OCI-LY7 (cell line): ENCODE measurements at regions not wholly inside any gene's neighbourhood (a gene's known extent, or its start where the extent isn't known, plus 50 kb on each side); places are given as distances from the start of the nearest gene placed in this dataset.

Source experiments
- BruUV-seq: library from RNA; stranded (reverse); fragments of 400-500 nt; replicated peaks from 2 replicates; lab custom pipeline; 2021; lab: Mats Ljungman, UMichigan
- CTCF ChIA-PET: fragments of 300-600 bp; sonication (Branson Sonifier 250); formaldehyde crosslinking; loops from one replicate; lab custom pipeline; 2022; ENCODE audit warnings: antibody characterized with exemption; ENCODE audit not compliant: unreplicated experiment; lab: Charles Lee
- POLR2A ChIA-PET: fragments of 300-600 bp; sonication (Branson Sonifier 250); formaldehyde crosslinking; loops from one replicate; lab custom pipeline; 2022; ENCODE audit warnings: antibody characterized with exemption; lab: Charles Lee
- DNase-seq: peaks from one replicate; pipeline ENCODE4 v3.0.0-alpha.2; 2015; ENCODE audit warnings: low spot score
- H2AFZ ChIP-seq: fragments of 200-600 bp; sonication (generic), shearing (Covaris generic); 2 replicates; pipeline ENCODE4 v1.6.1; 2014; ENCODE audit warnings: mild to moderate bottlenecking, antibody characterized with exemption, low read length, moderate library complexity
- H3K27ac ChIP-seq: fragments of 200-600 bp; sonication (generic); 2 replicates; pipeline ENCODE4 v1.5.1; 2014; ENCODE audit warnings: mixed run types, low read depth, mild to moderate bottlenecking, moderate library complexity, low read length, inconsistent platforms; ENCODE audit not compliant: poor library complexity, severe bottlenecking
- H3K36me3 ChIP-seq: fragments of 200-600 bp; sonication (generic); 2 replicates; pipeline ENCODE4 v1.6.1; 2014; ENCODE audit warnings: mild to moderate bottlenecking, antibody characterized with exemption, low read length, moderate library complexity, mixed read lengths; ENCODE audit not compliant: insufficient read depth
- H3K4me1 ChIP-seq: fragments of 200-600 bp; sonication (generic); 2 replicates; pipeline ENCODE4 v1.5.1; 2014; ENCODE audit warnings: mild to moderate bottlenecking, low read length; ENCODE audit not compliant: insufficient read depth, poor library complexity, severe bottlenecking
- H3K4me2 ChIP-seq: fragments of 200-600 bp; sonication (generic); 2 replicates; pipeline ENCODE4 v1.6.1; 2014; ENCODE audit warnings: mild to moderate bottlenecking, low read length
- H3K4me3 ChIP-seq: fragments of 200-600 bp; sonication (generic); 2 replicates; pipeline ENCODE4 v1.5.1; 2014; ENCODE audit warnings: mild to moderate bottlenecking, low read depth, low read length; ENCODE audit not compliant: poor library complexity, severe bottlenecking
- H3K79me2 ChIP-seq: fragments of 200-600 bp; sonication (generic); 2 replicates; pipeline ENCODE4 v1.6.1; 2016; ENCODE audit warnings: low read depth, mild to moderate bottlenecking, low read length, moderate library complexity, mixed read lengths; ENCODE audit not compliant: insufficient read depth
- H3K9me2 ChIP-seq: fragments of 200-600 bp; sonication (generic); 2 replicates; pipeline ENCODE4 v1.6.1; 2016; ENCODE audit warnings: mild to moderate bottlenecking, low read length, mixed read lengths; ENCODE audit not compliant: insufficient read depth
- H3K9me3 ChIP-seq: fragments of 200-600 bp; sonication (generic); 2 replicates; pipeline ENCODE4 v1.6.1; 2014; ENCODE audit warnings: mild to moderate bottlenecking, mixed run types, low read length, mixed read lengths
- H4K20me1 ChIP-seq: fragments of 200-600 bp; sonication (generic); 2 replicates; pipeline ENCODE4 v1.6.1; 2014; ENCODE audit warnings: mild to moderate bottlenecking, antibody characterized with exemption, low read length, moderate library complexity, mixed read lengths; ENCODE audit not compliant: insufficient read depth
- EZH2phosphoT487 ChIP-seq: fragments of 200-600 bp; sonication (generic); IDR thresholded peaks from 2 replicates; pipeline ENCODE4 v1.6.1; 2018; ENCODE audit warnings: low read depth, borderline replicate concordance, mild to moderate bottlenecking, mixed run types, antibody characterized with exemption, low read length, moderate library complexity, mixed read lengths
- intact Hi-C: fragments of 100-400 bp; cut with micrococcal nuclease; formaldehyde crosslinking; loops from one replicate; pipeline ENCODE4 v1.10.0; 2022; ENCODE audit not compliant: unreplicated experiment
- TF ChIP-seq, protein P1 (sequence below): fragments of 200-600 bp; sonication (generic); conservative IDR thresholded peaks from 2 replicates; pipeline ENCODE4 v1.5.1; 2014; ENCODE audit warnings: mild to moderate bottlenecking, antibody characterized with exemption, low read length, moderate library complexity, mixed read lengths

DNA sequence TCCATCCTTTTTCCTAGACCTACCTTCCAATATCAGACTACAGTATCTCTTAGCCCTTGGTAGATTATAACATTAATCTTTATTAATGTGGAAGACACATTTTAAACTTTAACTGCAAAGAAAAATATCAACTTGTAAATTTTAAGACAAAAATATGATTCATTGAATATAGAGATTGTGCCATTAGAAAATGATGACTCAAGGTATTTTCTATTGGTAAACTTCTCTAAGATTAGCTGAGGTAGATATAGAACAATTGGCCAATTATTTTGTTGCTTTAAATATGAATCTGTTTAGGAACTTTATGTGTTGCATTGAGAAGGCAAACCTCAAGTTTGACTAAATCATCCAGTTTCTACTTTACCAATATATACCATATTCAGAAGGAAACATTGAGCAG, 604.7 kb downstream of the CBLN2 start:
- intact Hi-C loops = no loop called here
- no TSS peak for BruUV-seq
- H2AFZ ChIP-seq = no peak overlapping the region
- ChIA-PET POLR2A (no interaction called here), CTCF (no interaction called here)
- TF ChIP-seq, protein P1, sequence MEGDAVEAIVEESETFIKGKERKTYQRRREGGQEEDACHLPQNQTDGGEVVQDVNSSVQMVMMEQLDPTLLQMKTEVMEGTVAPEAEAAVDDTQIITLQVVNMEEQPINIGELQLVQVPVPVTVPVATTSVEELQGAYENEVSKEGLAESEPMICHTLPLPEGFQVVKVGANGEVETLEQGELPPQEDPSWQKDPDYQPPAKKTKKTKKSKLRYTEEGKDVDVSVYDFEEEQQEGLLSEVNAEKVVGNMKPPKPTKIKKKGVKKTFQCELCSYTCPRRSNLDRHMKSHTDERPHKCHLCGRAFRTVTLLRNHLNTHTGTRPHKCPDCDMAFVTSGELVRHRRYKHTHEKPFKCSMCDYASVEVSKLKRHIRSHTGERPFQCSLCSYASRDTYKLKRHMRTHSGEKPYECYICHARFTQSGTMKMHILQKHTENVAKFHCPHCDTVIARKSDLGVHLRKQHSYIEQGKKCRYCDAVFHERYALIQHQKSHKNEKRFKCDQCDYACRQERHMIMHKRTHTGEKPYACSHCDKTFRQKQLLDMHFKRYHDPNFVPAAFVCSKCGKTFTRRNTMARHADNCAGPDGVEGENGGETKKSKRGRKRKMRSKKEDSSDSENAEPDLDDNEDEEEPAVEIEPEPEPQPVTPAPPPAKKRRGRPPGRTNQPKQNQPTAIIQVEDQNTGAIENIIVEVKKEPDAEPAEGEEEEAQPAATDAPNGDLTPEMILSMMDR = no peak
- TF ChIP-seq EZH2phosphoT487 = no peak
- H3K79me2 ChIP-seq = no peaks in the 10 kb centered on the region
- H3K9me2 ChIP-seq = no peaks in the 10 kb centered on the region
- no peak for DNase-seq
- H3K9me3 ChIP-seq = no peaks in the 10 kb centered on the region
- no peak overlapping the region for H3K27ac ChIP-seq
- H3K4me1 ChIP-seq = no peaks in the 10 kb centered on the region
- no peaks in the 10 kb centered on the region for H3K36me3 ChIP-seq
- H3K4me3 ChIP-seq = no peak overlapping the region
- H4K20me1 ChIP-seq = no peaks in the 10 kb centered on the region
- H3K4me2 ChIP-seq = no peak overlapping the region

DNA sequence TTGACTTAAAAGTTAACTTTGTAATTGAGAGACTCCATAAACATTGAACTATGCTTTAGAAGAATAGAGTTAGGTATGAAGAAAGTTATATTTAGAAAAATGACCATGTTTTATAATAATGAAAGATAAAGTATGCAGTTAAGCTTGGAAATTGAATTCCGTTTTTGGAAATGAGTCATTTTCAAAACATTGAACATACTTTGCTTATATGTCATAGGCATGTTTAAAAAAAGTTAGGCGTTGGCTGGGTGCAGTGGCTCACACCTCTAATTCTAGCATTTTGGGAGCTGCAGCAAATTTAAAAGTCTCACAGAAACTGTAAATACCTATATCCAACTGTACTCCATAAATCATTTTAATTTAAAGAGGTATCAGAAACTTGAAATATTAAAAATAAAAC, 607.4 kb downstream of the CBLN2 start:
- Histone ChIP-seq H3K9me3 (no peaks in the 10 kb centered on the region), H3K4me1 (no peaks in the 10 kb centered on the region), H4K20me1 (no peaks in the 10 kb centered on the region), H3K27ac (no peak overlapping the region), H3K4me3 (no peak overlapping the region), H3K79me2 (no peaks in the 10 kb centered on the region), H2AFZ (no peak overlapping the region), H3K9me2 (no peaks in the 10 kb centered on the region), H3K36me3 (no peaks in the 10 kb centered on the region), H3K4me2 (no peak overlapping the region)
- intact Hi-C loops = no loop called here
- ChIA-PET POLR2A (no interaction called here), CTCF (no interaction called here)
- BruUV-seq = no TSS peak
- TF ChIP-seq, protein P1 = no peak
- no peak for TF ChIP-seq EZH2phosphoT487
- DNase-seq = no peak

DNA sequence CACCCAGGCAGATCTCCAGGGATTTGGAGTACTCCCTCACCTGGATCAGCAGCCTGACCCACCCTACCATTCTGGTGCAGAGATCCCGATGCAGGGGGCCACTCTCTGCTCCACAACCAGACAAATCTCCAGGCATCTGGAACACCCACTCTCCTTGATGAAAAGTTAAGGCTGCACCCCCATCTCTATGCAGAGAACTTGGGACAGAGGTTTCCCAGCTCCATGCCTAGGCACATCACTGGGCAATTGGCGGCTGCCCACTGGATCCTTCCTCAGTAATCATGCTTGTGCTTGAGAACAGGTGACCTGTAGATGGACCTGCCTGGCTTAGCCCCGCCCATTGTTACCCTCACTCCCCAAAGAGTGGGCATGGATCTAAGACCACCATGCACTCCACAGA, 624.9 kb downstream of the CBLN2 start:
- H3K4me3 ChIP-seq = no peak overlapping the region
- no peaks in the 10 kb centered on the region for H3K79me2 ChIP-seq
- H3K4me1 ChIP-seq = no peaks in the 10 kb centered on the region
- H2AFZ ChIP-seq = no peak overlapping the region
- H4K20me1 ChIP-seq = no peaks in the 10 kb centered on the region
- BruUV-seq = no TSS peak
- H3K9me2 ChIP-seq = no peaks in the 10 kb centered on the region
- H3K4me2 ChIP-seq = no peak overlapping the region
- TF ChIP-seq EZH2phosphoT487 = no peak
- TF ChIP-seq, protein P1 = no peak
- no peak overlapping the region for H3K27ac ChIP-seq
- ChIA-PET POLR2A (no interaction called here), CTCF (no interaction called here)
- H3K36me3 ChIP-seq = no peaks in the 10 kb centered on the region
- DNase-seq = no peak
- no peaks in the 10 kb centered on the region for H3K9me3 ChIP-seq
- intact Hi-C loops = no loop called here
